ENCODE measurements at regions not wholly inside any gene's neighbourhood (a gene's known extent, or its start where the extent isn't known, plus 50 kb on each side); places are given as distances from the start of the nearest gene placed in this dataset.

GRCh38 chr22:48596111-48596850, 1231.4 kb downstream of the BRD1 start:
- no peak overlapping the region for H3K27ac ChIP-seq (ENCODE audit: low read length)
- no peak overlapping the region for H3K9ac ChIP-seq (ENCODE audit: low read length in 2 of 2)
- H3K36me3 ChIP-seq (ENCODE audit: control insufficient read depth in 2 of 2, insufficient read depth in 2 of 2, low read length in 2 of 2) = no peaks in the 10 kb centered on the region
- H3K9me3 ChIP-seq (ENCODE audit: control insufficient read depth in 2 of 2, low read length in 2 of 2) = peaks cover 0 to 9% of the 10 kb centered on the region in 2 donors
- H3K4me1 ChIP-seq (ENCODE audit: control insufficient read depth, insufficient read depth, low read length) = no peaks in the 10 kb centered on the region
- peaks cover 2 to 4% of the 10 kb centered on the region in 2 donors for H3K27me3 ChIP-seq (ENCODE audit: control insufficient read depth in 1 of 2, insufficient read depth in 2 of 2, low read length in 2 of 2)
- no peak overlapping the region for H3K4me3 ChIP-seq (ENCODE audit: low read length in 2 of 2)

GRCh38 chr22:48595511-48595905, 1232.2 kb downstream of the BRD1 start:
- Histone ChIP-seq H3K4me1 (ENCODE audit: control insufficient read depth, insufficient read depth, low read length) (no peaks in the 10 kb centered on the region), H3K36me3 (ENCODE audit: control insufficient read depth in 2 of 2, insufficient read depth in 2 of 2, low read length in 2 of 2) (no peaks in the 10 kb centered on the region), H3K9me3 (ENCODE audit: control insufficient read depth in 2 of 2, low read length in 2 of 2) (peaks cover 0 to 9% of the 10 kb centered on the region in 2 donors), H3K27me3 (ENCODE audit: control insufficient read depth in 1 of 2, insufficient read depth in 2 of 2, low read length in 2 of 2) (peaks cover 2 to 4% of the 10 kb centered on the region in 2 donors), H3K9ac (ENCODE audit: low read length in 2 of 2) (no peak overlapping the region), H3K4me3 (ENCODE audit: low read length in 2 of 2) (no peak overlapping the region), H3K27ac (ENCODE audit: low read length) (no peak overlapping the region)

GRCh38 chr22:48594757-48595510, 1232.7 kb downstream of the BRD1 start:
- Histone ChIP-seq H3K27ac (ENCODE audit: low read length) (no peak overlapping the region), H3K9ac (ENCODE audit: low read length in 2 of 2) (no peak overlapping the region), H3K9me3 (ENCODE audit: control insufficient read depth in 2 of 2, low read length in 2 of 2) (peaks cover 0 to 9% of the 10 kb centered on the region in 2 donors), H3K4me1 (ENCODE audit: control insufficient read depth, insufficient read depth, low read length) (no peaks in the 10 kb centered on the region), H3K4me3 (ENCODE audit: low read length in 2 of 2) (no peak overlapping the region), H3K27me3 (ENCODE audit: control insufficient read depth in 1 of 2, insufficient read depth in 2 of 2, low read length in 2 of 2) (peaks cover 2 to 4% of the 10 kb centered on the region in 2 donors), H3K36me3 (ENCODE audit: control insufficient read depth in 2 of 2, insufficient read depth in 2 of 2, low read length in 2 of 2) (no peaks in the 10 kb centered on the region)

- H3K4me1 ChIP-seq (ENCODE audit: control insufficient read depth, insufficient read depth, low read length) = no peaks in the 10 kb centered on the region
- no peak overlapping the region for H3K27ac ChIP-seq (ENCODE audit: low read length)
- peaks cover 2 to 4% of the 10 kb centered on the region in 2 donors for H3K27me3 ChIP-seq (ENCODE audit: control insufficient read depth in 1 of 2, insufficient read depth in 2 of 2, low read length in 2 of 2)
- H3K36me3 ChIP-seq (ENCODE audit: control insufficient read depth in 2 of 2, insufficient read depth in 2 of 2, low read length in 2 of 2) = no peaks in the 10 kb centered on the region
- peaks cover 0 to 9% of the 10 kb centered on the region in 2 donors for H3K9me3 ChIP-seq (ENCODE audit: control insufficient read depth in 2 of 2, low read length in 2 of 2)
- H3K4me3 ChIP-seq (ENCODE audit: low read length in 2 of 2) = no peak overlapping the region
- H3K9ac ChIP-seq (ENCODE audit: low read length in 2 of 2) = no peak overlapping the region
Observed at GRCh38 chr22:48594016-48594756, 1233.5 kb downstream of the BRD1 start.

GRCh38 chr22:48593551-48593950, 1234.1 kb downstream of the BRD1 start:
- Histone ChIP-seq H3K36me3 (ENCODE audit: control insufficient read depth in 2 of 2, insufficient read depth in 2 of 2, low read length in 2 of 2) (no peaks in the 10 kb centered on the region), H3K9me3 (ENCODE audit: control insufficient read depth in 2 of 2, low read length in 2 of 2) (peaks cover 0 to 5% of the 10 kb centered on the region in 2 donors), H3K4me1 (ENCODE audit: control insufficient read depth, insufficient read depth, low read length) (no peaks in the 10 kb centered on the region), H3K9ac (ENCODE audit: low read length in 2 of 2) (no peak overlapping the region), H3K27ac (ENCODE audit: low read length) (no peak overlapping the region), H3K4me3 (ENCODE audit: low read length in 2 of 2) (no peak overlapping the region), H3K27me3 (ENCODE audit: control insufficient read depth in 1 of 2, insufficient read depth in 2 of 2, low read length in 2 of 2) (peaks cover 5 to 9% of the 10 kb centered on the region in 2 donors)

GRCh38 chr22:48592931-48593330, 1234.7 kb downstream of the BRD1 start:
- Histone ChIP-seq H3K9ac (ENCODE audit: low read length in 2 of 2) (no peak overlapping the region), H3K9me3 (ENCODE audit: control insufficient read depth in 2 of 2, low read length in 2 of 2) (no peaks in the 10 kb centered on the region), H3K36me3 (ENCODE audit: control insufficient read depth in 2 of 2, insufficient read depth in 2 of 2, low read length in 2 of 2) (no peaks in the 10 kb centered on the region), H3K27ac (ENCODE audit: low read length) (no peak overlapping the region), H3K4me1 (ENCODE audit: control insufficient read depth, insufficient read depth, low read length) (no peaks in the 10 kb centered on the region), H3K4me3 (ENCODE audit: low read length in 2 of 2) (no peak overlapping the region), H3K27me3 (ENCODE audit: control insufficient read depth in 1 of 2, insufficient read depth in 2 of 2, low read length in 2 of 2) (peaks cover 5 to 11% of the 10 kb centered on the region in 2 donors)

- H3K4me1 ChIP-seq (ENCODE audit: control insufficient read depth, insufficient read depth, low read length) = no peaks in the 10 kb centered on the region
- no peaks in the 10 kb centered on the region for H3K36me3 ChIP-seq (ENCODE audit: control insufficient read depth in 2 of 2, insufficient read depth in 2 of 2, low read length in 2 of 2)
- peaks cover 5 to 12% of the 10 kb centered on the region in 2 donors for H3K27me3 ChIP-seq (ENCODE audit: control insufficient read depth in 1 of 2, insufficient read depth in 2 of 2, low read length in 2 of 2)
- H3K9ac ChIP-seq (ENCODE audit: low read length in 2 of 2) = no peak overlapping the region
- H3K4me3 ChIP-seq (ENCODE audit: low read length in 2 of 2) = no peak overlapping the region
- no peak overlapping the region for H3K27ac ChIP-seq (ENCODE audit: low read length)
- H3K9me3 ChIP-seq (ENCODE audit: control insufficient read depth in 2 of 2, low read length in 2 of 2) = no peaks in the 10 kb centered on the region
Observed at GRCh38 chr22:48592488-48592887, 1235.2 kb downstream of the BRD1 start.

GRCh38 chr22:48592066-48592345, 1235.7 kb downstream of the BRD1 start:
- H3K4me3 ChIP-seq (ENCODE audit: low read length in 2 of 2) = no peak overlapping the region
- H3K9me3 ChIP-seq (ENCODE audit: control insufficient read depth in 2 of 2, low read length in 2 of 2) = no peaks in the 10 kb centered on the region
- no peaks in the 10 kb centered on the region for H3K4me1 ChIP-seq (ENCODE audit: control insufficient read depth, insufficient read depth, low read length)
- peaks cover 5 to 10% of the 10 kb centered on the region in 2 donors for H3K27me3 ChIP-seq (ENCODE audit: control insufficient read depth in 1 of 2, insufficient read depth in 2 of 2, low read length in 2 of 2)
- no peak overlapping the region for H3K9ac ChIP-seq (ENCODE audit: low read length in 2 of 2)
- H3K36me3 ChIP-seq (ENCODE audit: control insufficient read depth in 2 of 2, insufficient read depth in 2 of 2, low read length in 2 of 2) = no peaks in the 10 kb centered on the region
- no peak overlapping the region for H3K27ac ChIP-seq (ENCODE audit: low read length)

- peaks cover 8 to 10% of the 10 kb centered on the region in 2 donors for H3K27me3 ChIP-seq (ENCODE audit: control insufficient read depth in 1 of 2, insufficient read depth in 2 of 2, low read length in 2 of 2)
- H3K4me3 ChIP-seq (ENCODE audit: low read length in 2 of 2) = no peak overlapping the region
- no peak overlapping the region for H3K9ac ChIP-seq (ENCODE audit: low read length in 2 of 2)
- no peaks in the 10 kb centered on the region for H3K9me3 ChIP-seq (ENCODE audit: control insufficient read depth in 2 of 2, low read length in 2 of 2)
- no peak overlapping the region for H3K27ac ChIP-seq (ENCODE audit: low read length)
- no peaks in the 10 kb centered on the region for H3K4me1 ChIP-seq (ENCODE audit: control insufficient read depth, insufficient read depth, low read length)
- H3K36me3 ChIP-seq (ENCODE audit: control insufficient read depth in 2 of 2, insufficient read depth in 2 of 2, low read length in 2 of 2) = no peaks in the 10 kb centered on the region
Observed at GRCh38 chr22:48591286-48592065, 1236.2 kb downstream of the BRD1 start.

- Histone ChIP-seq H3K9ac (ENCODE audit: low read length in 2 of 2) (no peak overlapping the region), H3K36me3 (ENCODE audit: control insufficient read depth in 2 of 2, insufficient read depth in 2 of 2, low read length in 2 of 2) (no peaks in the 10 kb centered on the region), H3K4me1 (ENCODE audit: control insufficient read depth, insufficient read depth, low read length) (no peaks in the 10 kb centered on the region), H3K27me3 (ENCODE audit: control insufficient read depth in 1 of 2, insufficient read depth in 2 of 2, low read length in 2 of 2) (peaks cover 14 to 16% of the 10 kb centered on the region in 2 donors), H3K9me3 (ENCODE audit: control insufficient read depth in 2 of 2, low read length in 2 of 2) (no peaks in the 10 kb centered on the region), H3K27ac (ENCODE audit: low read length) (no peak overlapping the region), H3K4me3 (ENCODE audit: low read length in 2 of 2) (no peak overlapping the region)
Observed at GRCh38 chr22:48589901-48590300, 1237.8 kb downstream of the BRD1 start.

Measured in stomach smooth muscle (tissue), 2 donors.